ENCODE measurements at regions not wholly inside any gene's neighbourhood (a gene's known extent, or its start where the extent isn't known, plus 50 kb on each side); places are given as distances from the start of the nearest gene placed in this dataset.

GRCh38 chr17:22462461-22462860, 770.1 kb downstream of the KCNJ18 start:
- no peak overlapping the region for H3K4me3 ChIP-seq (ENCODE audit: low read length)
- DNase-seq (ENCODE audit: low read depth, low spot score) = no peak

- H3K4me3 ChIP-seq (ENCODE audit: low read length) = no peak overlapping the region
- no peak for DNase-seq (ENCODE audit: low read depth, low spot score)
Measured at GRCh38 chr17:22463110-22463850, 771.0 kb downstream of the KCNJ18 start.

GRCh38 chr17:22464041-22464440, 771.7 kb downstream of the KCNJ18 start:
- no peak for DNase-seq (ENCODE audit: low read depth, low spot score)
- H3K4me3 ChIP-seq (ENCODE audit: low read length) = no peak overlapping the region

GRCh38 chr17:22467720-22468119, 775.4 kb downstream of the KCNJ18 start:
- DNase-seq (ENCODE audit: low read depth, low spot score) = no peak
- H3K4me3 ChIP-seq (ENCODE audit: low read length) = no peak overlapping the region

GRCh38 chr17:22469101-22469880, 777.0 kb downstream of the KCNJ18 start:
- no peak for DNase-seq (ENCODE audit: low read depth, low spot score)
- no peak overlapping the region for H3K4me3 ChIP-seq (ENCODE audit: low read length)

GRCh38 chr17:22469941-22470340, 777.6 kb downstream of the KCNJ18 start:
- no peak overlapping the region for H3K4me3 ChIP-seq (ENCODE audit: low read length)
- no peak for DNase-seq (ENCODE audit: low read depth, low spot score)

- DNase-seq (ENCODE audit: low read depth, low spot score) = peak; percentile 95
- no peak overlapping the region for H3K4me3 ChIP-seq (ENCODE audit: low read length)
Measured at GRCh38 chr17:22470411-22471175, 778.3 kb downstream of the KCNJ18 start.

GRCh38 chr17:22484826-22485225, 792.5 kb downstream of the KCNJ18 start:
- H3K4me3 ChIP-seq (ENCODE audit: low read length) = no peak overlapping the region
- DNase-seq (ENCODE audit: low read depth, low spot score) = no peak

- no peak overlapping the region for H3K4me3 ChIP-seq (ENCODE audit: low read length)
Measured at GRCh38 chr17:22490399-22490798, 798.1 kb downstream of the KCNJ18 start.

GRCh38 chr17:22492331-22492730, 800.0 kb downstream of the KCNJ18 start:
- no peak overlapping the region for H3K4me3 ChIP-seq (ENCODE audit: low read length)
- no peak for DNase-seq (ENCODE audit: low read depth, low spot score)

More at GRCh38 chr17:22490399-22490798, 798.1 kb downstream of the KCNJ18 start:
- no peak for DNase-seq (ENCODE audit: low read depth, low spot score)

- H3K4me3 ChIP-seq (ENCODE audit: low read length) = no peak overlapping the region
- DNase-seq (ENCODE audit: low read depth, low spot score) = no peak
Measured at GRCh38 chr17:22496450-22496849, 804.1 kb downstream of the KCNJ18 start.

GRCh38 chr17:22503322-22503899, 811.1 kb downstream of the KCNJ18 start:
- DNase-seq (ENCODE audit: low read depth, low spot score) = no peak
- H3K4me3 ChIP-seq (ENCODE audit: low read length) = no peak overlapping the region

- no peak for DNase-seq (ENCODE audit: low read depth, low spot score)
- H3K4me3 ChIP-seq (ENCODE audit: low read length) = no peak overlapping the region
Measured at GRCh38 chr17:22505660-22506059, 813.3 kb downstream of the KCNJ18 start.

- no peak overlapping the region for H3K4me3 ChIP-seq (ENCODE audit: low read length)
- DNase-seq (ENCODE audit: low read depth, low spot score) = no peak
Measured at GRCh38 chr17:22506231-22506630, 813.9 kb downstream of the KCNJ18 start.

GRCh38 chr17:22506861-22507260, 814.5 kb downstream of the KCNJ18 start:
- no peak overlapping the region for H3K4me3 ChIP-seq (ENCODE audit: low read length)
- DNase-seq (ENCODE audit: low read depth, low spot score) = no peak

- no peak overlapping the region for H3K4me3 ChIP-seq (ENCODE audit: low read length)
- peak; percentile 76 for DNase-seq (ENCODE audit: low read depth, low spot score)
Measured at GRCh38 chr17:22507823-22508222, 815.5 kb downstream of the KCNJ18 start.

GRCh38 chr17:22510504-22510903, 818.2 kb downstream of the KCNJ18 start:
- no peak overlapping the region for H3K4me3 ChIP-seq (ENCODE audit: low read length)
- DNase-seq (ENCODE audit: low read depth, low spot score) = no peak

- DNase-seq (ENCODE audit: low read depth, low spot score) = no peak
- H3K4me3 ChIP-seq (ENCODE audit: low read length) = no peak overlapping the region
Measured at GRCh38 chr17:22511431-22511830, 819.1 kb downstream of the KCNJ18 start.

GRCh38 chr17:22512057-22512456, 819.7 kb downstream of the KCNJ18 start:
- DNase-seq (ENCODE audit: low read depth, low spot score) = no peak
- no peak overlapping the region for H3K4me3 ChIP-seq (ENCODE audit: low read length)
